ENCODE measurements at regions not wholly inside any gene's neighbourhood (a gene's known extent, or its start where the extent isn't known, plus 50 kb on each side); places are given as distances from the start of the nearest gene placed in this dataset.

- intact Hi-C loops (cut with micrococcal nuclease), result no loop called here
Observed at GRCh38 chr3:59267021-59267420, 217.2 kb upstream of the CFAP20DC start.

GRCh38 chr3:59266551-59266950, 216.7 kb upstream of the CFAP20DC start:
- intact Hi-C loops (cut with micrococcal nuclease), result no loop called here

GRCh38 chr3:59265566-59265965, 215.7 kb upstream of the CFAP20DC start:
- intact Hi-C loops (cut with micrococcal nuclease), result no loop called here

- intact Hi-C loops (cut with micrococcal nuclease), result no loop called here
Observed at GRCh38 chr3:59264366-59264765, 214.5 kb upstream of the CFAP20DC start.

- intact Hi-C loops (cut with micrococcal nuclease), result no loop called here
Observed at GRCh38 chr3:59263152-59263551, 213.3 kb upstream of the CFAP20DC start.

GRCh38 chr3:59262076-59262498, 212.3 kb upstream of the CFAP20DC start:
- intact Hi-C loops (cut with micrococcal nuclease), result no loop called here

- intact Hi-C loops (cut with micrococcal nuclease), result no loop called here
Observed at GRCh38 chr3:59261009-59261408, 211.2 kb upstream of the CFAP20DC start.

GRCh38 chr3:59258550-59259260, 208.9 kb upstream of the CFAP20DC start:
- intact Hi-C loops (cut with micrococcal nuclease), result no loop called here

GRCh38 chr3:59257506-59257905, 207.7 kb upstream of the CFAP20DC start:
- intact Hi-C loops (cut with micrococcal nuclease), result no loop called here

- intact Hi-C loops (cut with micrococcal nuclease), result no loop called here
Observed at GRCh38 chr3:59256230-59256629, 206.4 kb upstream of the CFAP20DC start.

GRCh38 chr3:59254976-59255375, 205.2 kb upstream of the CFAP20DC start:
- intact Hi-C loops (cut with micrococcal nuclease), result no loop called here

GRCh38 chr3:59254433-59254832, 204.6 kb upstream of the CFAP20DC start:
- intact Hi-C loops (cut with micrococcal nuclease), result no loop called here

- intact Hi-C loops (cut with micrococcal nuclease), result no loop called here
Observed at GRCh38 chr3:59253523-59253922, 203.7 kb upstream of the CFAP20DC start.

GRCh38 chr3:59251869-59252268, 202.0 kb upstream of the CFAP20DC start:
- intact Hi-C loops (cut with micrococcal nuclease), result no loop called here

- intact Hi-C loops (cut with micrococcal nuclease), result no loop called here
Observed at GRCh38 chr3:59250600-59250999, 200.8 kb upstream of the CFAP20DC start.

GRCh38 chr3:59249698-59250361, 200.0 kb upstream of the CFAP20DC start:
- intact Hi-C loops (cut with micrococcal nuclease), result no loop called here

- intact Hi-C loops (cut with micrococcal nuclease), result no loop called here
Observed at GRCh38 chr3:59249004-59249403, 199.2 kb upstream of the CFAP20DC start.

GRCh38 chr3:59247402-59247841, 197.6 kb upstream of the CFAP20DC start:
- intact Hi-C loops (cut with micrococcal nuclease), result no loop called here

- intact Hi-C loops (cut with micrococcal nuclease), result no loop called here
Observed at GRCh38 chr3:59246719-59247401, 197.0 kb upstream of the CFAP20DC start.

GRCh38 chr3:59245859-59246501, 196.2 kb upstream of the CFAP20DC start:
- intact Hi-C loops (cut with micrococcal nuclease), result no loop called here

- intact Hi-C loops (cut with micrococcal nuclease), result no loop called here
Observed at GRCh38 chr3:59245300-59245858, 195.6 kb upstream of the CFAP20DC start.

- intact Hi-C loops (cut with micrococcal nuclease), result no loop called here
Observed at GRCh38 chr3:59244343-59244742, 194.5 kb upstream of the CFAP20DC start.
